ENCODE measurements at regions not wholly inside any gene's neighbourhood (a gene's known extent, or its start where the extent isn't known, plus 50 kb on each side); places are given as distances from the start of the nearest gene placed in this dataset.

GRCh38 chr20:41881466-41882046 is 263.4 kb upstream of the CHD6 start:
- DNase-seq (ENCODE audit: low spot score), result no peak

DNA sequence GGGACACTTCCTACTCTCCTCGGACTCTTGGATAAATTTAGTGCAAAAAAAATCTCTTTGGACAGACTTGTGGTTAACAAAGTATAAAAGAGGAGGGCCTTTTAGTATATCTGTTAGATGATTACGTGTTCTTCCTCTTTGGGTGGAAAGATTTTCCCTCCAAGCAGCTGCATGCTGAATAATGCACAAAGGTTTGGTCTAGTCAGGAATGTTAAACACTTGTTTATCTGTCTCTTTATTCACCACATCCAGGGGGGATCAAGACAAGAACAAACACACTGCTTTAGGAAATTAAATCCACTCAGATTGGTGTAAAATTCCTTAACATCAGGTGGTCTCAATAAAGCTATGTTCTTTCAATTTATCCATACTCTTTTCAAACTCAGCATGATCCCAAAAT is 260.9 kb upstream of the CHD6 start:
- DNase-seq (ENCODE audit: low spot score), result no peak

DNA sequence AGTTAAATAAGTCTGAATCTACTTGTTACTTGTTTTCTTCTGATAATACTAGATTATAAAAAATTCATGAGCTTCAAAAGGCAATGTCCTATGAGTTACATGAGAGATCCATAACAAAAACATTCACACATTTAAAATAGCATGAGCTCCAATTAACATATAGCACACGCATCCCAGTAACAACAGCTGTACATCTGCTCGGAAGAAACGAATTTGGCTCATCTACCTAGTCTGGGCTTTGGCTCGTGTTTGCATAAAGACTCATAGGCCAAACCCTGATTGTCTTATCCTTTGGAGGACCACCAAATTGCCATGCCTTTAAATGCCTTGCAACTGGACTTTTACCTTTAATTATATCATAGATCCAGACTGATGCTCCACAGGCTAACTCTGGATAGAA is 259.7 kb upstream of the CHD6 start:
- DNase-seq (ENCODE audit: low spot score), result no peak

DNA sequence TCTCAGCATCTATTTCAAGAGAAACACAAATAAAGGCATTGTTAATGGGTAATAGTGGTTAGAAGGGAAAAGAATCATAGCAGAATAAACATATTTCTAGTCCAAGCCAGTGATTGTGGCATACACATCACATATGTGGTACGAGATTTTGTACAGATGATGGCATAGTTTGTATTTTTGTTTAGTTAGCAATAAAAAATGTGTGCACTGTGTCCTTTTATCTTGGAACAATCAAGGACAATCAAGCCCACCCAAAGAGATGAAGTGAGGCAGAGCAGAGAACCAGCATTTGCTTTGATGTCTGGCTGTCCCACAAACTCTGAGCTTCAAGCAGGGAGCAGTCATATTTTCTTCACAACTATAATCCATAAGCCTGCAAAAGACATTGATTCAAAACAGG is 256.5 kb upstream of the CHD6 start:
- DNase-seq (ENCODE audit: low spot score), result no peak

GRCh38 chr20:41872930-41873329 is 254.8 kb upstream of the CHD6 start:
- no peak for DNase-seq (ENCODE audit: low spot score)

GRCh38 chr20:41870869-41871462 is 252.8 kb upstream of the CHD6 start:
- no peak for DNase-seq (ENCODE audit: low spot score)

GRCh38 chr20:41869261-41869660 is 251.1 kb upstream of the CHD6 start:
- DNase-seq (ENCODE audit: low spot score), result no peak

DNA sequence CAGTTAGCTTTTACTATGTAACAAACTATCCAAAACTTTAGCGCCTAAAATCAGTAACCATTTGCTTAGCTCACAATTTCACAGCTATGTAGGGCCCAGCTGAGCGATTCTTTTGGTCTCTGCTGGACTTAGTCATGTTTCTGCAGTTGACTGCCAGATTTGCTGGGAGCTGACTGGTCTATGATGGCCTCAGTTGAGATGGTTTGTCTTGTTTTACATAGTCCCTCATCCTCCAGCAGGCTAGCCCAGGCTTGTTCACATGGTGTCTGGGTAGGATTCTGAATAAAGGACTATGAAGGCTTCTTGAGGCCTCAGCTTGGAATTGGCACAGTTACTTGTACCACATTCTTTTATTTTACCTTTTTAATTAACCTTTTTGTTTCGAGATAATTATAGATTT is 247.8 kb upstream of the CHD6 start:
- no peak for DNase-seq (ENCODE audit: low spot score)

- DNase-seq (ENCODE audit: low spot score), result no peak
Observed at GRCh38 chr20:41862476-41862875, 244.3 kb upstream of the CHD6 start.

GRCh38 chr20:41861772-41862422 is 243.7 kb upstream of the CHD6 start:
- no peak for DNase-seq (ENCODE audit: low spot score)

GRCh38 chr20:41854765-41855164 is 236.6 kb upstream of the CHD6 start:
- no peak for DNase-seq (ENCODE audit: low spot score)

GRCh38 chr20:41853806-41854205 is 235.6 kb upstream of the CHD6 start:
- DNase-seq (ENCODE audit: low spot score), result no peak

DNA sequence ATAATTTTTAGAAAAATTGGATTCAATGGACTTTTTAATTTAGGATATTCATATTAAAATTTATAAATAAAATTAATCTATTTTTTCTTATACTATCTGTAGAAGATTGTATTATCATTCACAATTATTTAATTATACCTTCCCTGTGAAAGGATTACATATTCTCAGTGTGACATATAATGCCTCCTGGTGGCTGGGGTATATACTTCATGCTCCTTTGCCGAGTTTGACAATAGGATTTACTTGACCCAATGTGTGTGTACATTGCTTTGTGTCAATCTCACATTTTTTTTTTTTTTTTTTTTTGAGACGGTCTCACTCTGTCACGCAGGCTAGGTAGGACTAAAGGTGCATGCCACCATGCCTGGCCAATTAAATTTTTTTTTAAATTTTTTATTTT is 230.0 kb upstream of the CHD6 start:
- no peak for DNase-seq (ENCODE audit: low spot score)

DNA sequence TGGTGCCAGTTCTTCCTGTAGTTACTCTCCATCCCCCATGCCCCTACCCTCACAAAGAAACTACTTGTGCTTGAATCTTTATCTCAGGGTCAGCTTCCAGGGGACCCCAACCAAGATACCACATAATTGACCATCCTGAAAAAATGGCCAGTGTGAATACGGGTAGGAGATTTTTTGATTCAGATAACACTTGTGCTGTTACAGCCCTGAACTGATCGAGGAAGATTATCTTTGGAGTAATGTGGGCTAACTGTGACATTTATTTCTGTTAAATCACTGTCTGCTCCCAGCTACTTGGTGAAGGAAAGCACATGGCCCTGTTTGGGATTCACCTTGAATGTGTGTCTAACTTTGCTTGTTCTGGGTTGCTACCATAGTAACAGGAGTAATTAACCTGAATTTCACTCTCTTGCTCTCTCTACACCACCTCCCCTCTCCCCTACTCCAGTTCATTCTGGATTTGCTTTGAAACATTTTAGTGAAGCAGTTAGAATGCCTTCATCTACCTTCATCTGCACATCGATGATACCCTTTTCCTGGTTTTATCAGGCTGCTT is 219.6 kb upstream of the CHD6 start:
- peak; percentile 15 for DNase-seq (ENCODE audit: low spot score)

DNA sequence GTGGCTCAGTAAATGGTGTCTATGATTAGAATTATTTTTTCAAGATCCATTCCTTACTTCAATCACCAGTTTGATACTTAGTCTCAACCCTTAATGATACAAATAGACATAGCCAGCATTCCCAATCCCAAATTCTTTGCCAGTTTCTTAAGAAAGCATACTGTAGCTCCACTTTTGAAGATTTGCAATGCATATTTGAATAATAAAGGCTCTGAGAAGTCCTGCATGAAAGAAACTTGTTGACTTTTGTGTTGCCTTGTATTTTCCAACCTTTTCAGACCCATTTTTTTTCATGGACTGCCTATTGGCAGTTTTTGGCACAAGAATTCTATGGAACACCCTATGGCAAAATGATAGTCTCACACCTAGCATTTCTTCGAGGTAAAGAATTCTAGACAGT is 215.6 kb upstream of the CHD6 start:
- no peak for DNase-seq (ENCODE audit: low spot score)

GRCh38 chr20:41830702-41831101 is 212.5 kb upstream of the CHD6 start:
- no peak for DNase-seq (ENCODE audit: low spot score)

DNA sequence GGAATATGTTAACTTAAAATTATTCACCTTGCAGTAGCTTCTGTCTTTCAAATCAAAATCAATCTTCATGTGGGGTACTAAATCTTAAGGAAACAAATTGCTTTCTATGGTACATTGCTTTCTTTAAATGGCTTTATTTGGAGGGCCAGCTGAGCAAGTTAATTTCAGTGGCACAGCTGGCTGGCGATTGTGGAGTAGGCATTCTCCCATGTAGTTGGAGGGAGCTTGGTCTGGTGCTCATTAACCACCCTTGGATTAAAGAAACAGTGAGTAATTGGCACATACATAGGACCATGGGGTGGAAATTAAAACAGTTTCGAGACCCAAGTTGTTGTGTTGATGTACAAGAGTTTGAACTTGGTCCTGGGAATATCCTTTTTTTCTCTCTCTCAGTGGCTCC is 201.3 kb upstream of the CHD6 start:
- no peak for DNase-seq (ENCODE audit: low spot score)

DNA sequence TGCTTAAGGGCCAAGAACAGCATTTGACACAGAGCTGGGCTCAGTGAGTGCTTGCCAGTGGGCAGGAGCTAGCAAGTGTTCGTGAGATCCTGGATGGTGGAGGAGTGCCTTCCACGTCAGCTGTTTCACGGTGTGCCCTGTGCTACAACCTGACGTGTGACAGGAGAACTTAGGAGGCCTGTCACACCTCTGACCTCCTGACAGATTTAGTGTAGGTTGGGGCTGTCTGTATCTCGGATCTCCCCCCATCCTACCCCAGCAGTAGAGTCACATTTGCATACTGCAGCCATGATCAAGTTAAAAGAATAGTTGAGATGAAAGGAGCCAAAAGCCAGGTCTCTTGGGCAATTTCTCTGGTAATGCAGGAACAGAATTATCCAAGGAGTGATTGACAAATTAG is 200.8 kb upstream of the CHD6 start:
- DNase-seq (ENCODE audit: low spot score), result no peak

- no peak for DNase-seq (ENCODE audit: low spot score)
Observed at GRCh38 chr20:41818369-41818768, 200.2 kb upstream of the CHD6 start.

GRCh38 chr20:41811456-41811855 is 193.3 kb upstream of the CHD6 start:
- DNase-seq (ENCODE audit: low spot score), result no peak

DNA sequence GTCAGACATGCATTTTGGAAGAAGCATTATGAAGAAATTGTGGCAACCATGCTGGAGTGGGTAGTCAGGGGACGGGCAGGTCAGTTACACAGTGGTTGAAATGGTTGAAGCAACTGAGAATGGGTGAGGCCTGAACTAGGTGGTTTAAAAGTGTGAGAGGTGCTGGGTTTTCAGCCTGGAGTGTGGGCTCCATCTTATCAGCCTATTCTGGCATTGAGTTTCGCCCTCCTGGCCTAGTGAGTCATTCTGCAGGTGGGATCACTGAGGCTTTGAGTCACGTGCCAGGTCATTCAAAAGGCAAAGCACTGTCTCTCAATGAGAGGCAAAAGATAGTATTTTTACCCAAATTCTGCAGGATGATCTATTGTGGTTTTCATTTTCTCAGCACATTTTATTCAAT is 181.9 kb upstream of the CHD6 start:
- no peak for DNase-seq (ENCODE audit: low spot score)

DNA sequence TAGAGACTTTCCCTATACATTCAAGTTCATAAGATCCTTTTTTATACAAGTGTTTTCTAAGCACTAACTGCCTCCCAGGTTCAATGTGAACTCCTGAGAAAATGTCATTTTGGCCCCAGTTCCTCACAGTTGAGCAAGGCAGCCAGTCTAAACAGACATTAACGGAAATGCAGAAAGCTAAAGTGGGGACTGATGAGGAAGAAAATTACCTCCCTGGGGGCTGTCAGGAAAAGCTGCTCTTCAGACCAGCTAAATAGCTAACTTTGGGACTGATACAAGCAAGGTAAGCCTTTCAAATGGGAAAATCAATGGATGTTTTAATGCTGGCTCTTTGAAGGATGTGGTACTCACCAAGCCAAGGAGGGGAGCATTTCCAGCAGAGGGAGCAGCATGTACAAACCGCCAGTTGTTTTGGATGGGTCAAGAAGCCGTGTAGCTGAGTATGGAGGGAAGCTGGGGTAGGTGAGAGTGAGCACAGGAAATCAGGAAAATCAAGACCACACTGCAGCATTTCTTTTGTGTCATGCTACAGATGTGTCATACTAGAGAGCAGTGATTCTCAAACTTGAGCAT is 180.8 kb upstream of the CHD6 start:
- no peak for DNase-seq (ENCODE audit: low spot score)

DNA sequence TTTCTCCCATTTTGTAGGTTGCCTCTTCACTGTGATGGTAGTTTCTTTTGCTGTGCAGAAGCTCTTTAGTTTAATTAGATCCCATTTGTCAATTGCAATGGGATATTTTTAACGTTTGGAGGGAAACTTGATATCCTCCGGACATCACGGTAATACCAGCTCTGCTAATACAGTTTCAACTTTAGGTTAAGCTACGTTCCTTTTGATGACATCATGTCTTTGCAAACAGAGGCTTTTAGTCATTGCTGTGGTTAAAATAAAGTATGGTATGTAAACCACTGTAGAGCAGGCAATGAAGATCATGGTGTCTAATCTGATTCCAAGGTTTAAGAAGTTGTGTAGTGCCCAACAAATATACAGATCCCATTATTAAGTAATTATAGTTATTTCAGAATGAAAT is 168.0 kb upstream of the CHD6 start:
- DNase-seq (ENCODE audit: low spot score), result no peak
